Glutamatergic neuron (in vitro differentiated cells): ENCODE measurements at regions not wholly inside any gene's neighbourhood (a gene's known extent, or its start where the extent isn't known, plus 50 kb on each side); places are given as distances from the start of the nearest gene placed in this dataset.

Experiments
- DNase-seq: peaks from one replicate; pipeline ENCODE4 v3.0.0; 2022
- H3K27ac Mint-ChIP-seq: one replicate; pipeline ENCODE4 v1.8.0; 2020; ENCODE audit warnings: mild to moderate bottlenecking, mixed read lengths, inconsistent platforms; ENCODE audit not compliant: unreplicated experiment
- H3K27me3 Mint-ChIP-seq: one replicate; pipeline ENCODE4 v1.8.0; 2020; ENCODE audit warnings: mild to moderate bottlenecking, moderate library complexity, mixed read lengths, inconsistent platforms; ENCODE audit not compliant: unreplicated experiment
- H3K36me3 Mint-ChIP-seq: one replicate; pipeline ENCODE4 v1.8.0; 2020; ENCODE audit warnings: mild to moderate bottlenecking, mixed read lengths, inconsistent platforms; ENCODE audit not compliant: unreplicated experiment
- H3K4me1 Mint-ChIP-seq: one replicate; pipeline ENCODE4 v1.8.0; 2020; ENCODE audit warnings: mild to moderate bottlenecking, low read depth, mixed read lengths, inconsistent platforms; ENCODE audit not compliant: unreplicated experiment
- H3K4me3 Mint-ChIP-seq: one replicate; pipeline ENCODE4 v1.8.0; 2020; ENCODE audit warnings: mild to moderate bottlenecking, mixed read lengths, inconsistent platforms; ENCODE audit not compliant: unreplicated experiment
- H3K9me3 Mint-ChIP-seq: one replicate; pipeline ENCODE4 v1.8.0; 2020; ENCODE audit warnings: mild to moderate bottlenecking, moderate library complexity, mixed read lengths, inconsistent platforms; ENCODE audit not compliant: unreplicated experiment
- TF ChIP-seq, protein P1 (sequence below): fragments of 200-600 bp; sonication (generic); IDR thresholded peaks from one replicate; pipeline ENCODE4 v1.5.0; 2021; ENCODE audit not compliant: partially characterized antibody, unreplicated experiment

DNA sequence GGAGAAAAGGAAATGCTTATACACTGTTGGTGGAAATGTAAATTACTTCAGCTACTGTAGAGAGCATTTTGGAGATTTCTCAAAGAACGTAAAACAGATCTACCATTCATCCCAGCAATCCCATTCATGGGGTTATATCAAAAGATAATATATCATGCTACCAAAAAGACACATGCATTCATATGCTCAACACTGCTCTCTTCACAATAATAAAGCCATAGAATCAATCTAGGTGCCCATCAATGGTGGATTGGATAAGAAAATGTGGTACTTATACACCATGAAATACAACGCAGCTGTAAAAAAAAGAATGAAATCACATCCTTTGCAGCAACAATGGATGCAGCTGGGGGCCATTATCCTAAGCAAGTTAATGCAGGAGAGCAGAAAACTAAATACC, 1487.7 kb upstream of the SEL1L start:
- Mint-ChIP-seq H3K27ac (no peak overlapping the region), H3K4me1 (no peaks in the 10 kb centered on the region)

DNA sequence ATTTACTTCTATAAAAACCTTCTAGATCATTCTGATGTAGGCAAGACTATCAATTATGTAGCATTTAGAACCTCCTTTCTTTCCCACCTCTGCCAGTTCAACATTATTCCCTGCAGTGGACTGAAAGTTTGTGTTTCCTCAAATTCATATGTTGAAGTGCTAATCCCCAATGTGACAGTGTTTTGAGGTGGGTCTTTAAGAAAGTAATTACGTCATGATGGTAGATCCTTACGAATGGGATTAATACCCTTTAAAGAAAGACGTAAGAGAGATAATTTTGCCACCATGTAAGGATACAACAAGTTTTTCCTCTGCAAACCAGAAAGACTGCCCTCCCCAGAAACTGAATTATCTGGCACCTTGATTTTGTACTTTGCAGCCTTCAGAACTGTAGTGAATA, 1489.7 kb upstream of the SEL1L start:
- Mint-ChIP-seq H3K36me3 (no peaks in the 10 kb centered on the region), H3K27ac (no peak overlapping the region)
- TF ChIP-seq, protein P1, sequence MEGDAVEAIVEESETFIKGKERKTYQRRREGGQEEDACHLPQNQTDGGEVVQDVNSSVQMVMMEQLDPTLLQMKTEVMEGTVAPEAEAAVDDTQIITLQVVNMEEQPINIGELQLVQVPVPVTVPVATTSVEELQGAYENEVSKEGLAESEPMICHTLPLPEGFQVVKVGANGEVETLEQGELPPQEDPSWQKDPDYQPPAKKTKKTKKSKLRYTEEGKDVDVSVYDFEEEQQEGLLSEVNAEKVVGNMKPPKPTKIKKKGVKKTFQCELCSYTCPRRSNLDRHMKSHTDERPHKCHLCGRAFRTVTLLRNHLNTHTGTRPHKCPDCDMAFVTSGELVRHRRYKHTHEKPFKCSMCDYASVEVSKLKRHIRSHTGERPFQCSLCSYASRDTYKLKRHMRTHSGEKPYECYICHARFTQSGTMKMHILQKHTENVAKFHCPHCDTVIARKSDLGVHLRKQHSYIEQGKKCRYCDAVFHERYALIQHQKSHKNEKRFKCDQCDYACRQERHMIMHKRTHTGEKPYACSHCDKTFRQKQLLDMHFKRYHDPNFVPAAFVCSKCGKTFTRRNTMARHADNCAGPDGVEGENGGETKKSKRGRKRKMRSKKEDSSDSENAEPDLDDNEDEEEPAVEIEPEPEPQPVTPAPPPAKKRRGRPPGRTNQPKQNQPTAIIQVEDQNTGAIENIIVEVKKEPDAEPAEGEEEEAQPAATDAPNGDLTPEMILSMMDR: no peak

More for the DNA sequence above, 1487.7 kb upstream of the SEL1L start:
- no peak for DNase-seq
- Mint-ChIP-seq H3K4me3 (no peak overlapping the region), H3K36me3 (no peaks in the 10 kb centered on the region), H3K27me3 (no peaks in the 10 kb centered on the region), H3K9me3 (no peaks in the 10 kb centered on the region)
- TF ChIP-seq, protein P1: no peak

DNA sequence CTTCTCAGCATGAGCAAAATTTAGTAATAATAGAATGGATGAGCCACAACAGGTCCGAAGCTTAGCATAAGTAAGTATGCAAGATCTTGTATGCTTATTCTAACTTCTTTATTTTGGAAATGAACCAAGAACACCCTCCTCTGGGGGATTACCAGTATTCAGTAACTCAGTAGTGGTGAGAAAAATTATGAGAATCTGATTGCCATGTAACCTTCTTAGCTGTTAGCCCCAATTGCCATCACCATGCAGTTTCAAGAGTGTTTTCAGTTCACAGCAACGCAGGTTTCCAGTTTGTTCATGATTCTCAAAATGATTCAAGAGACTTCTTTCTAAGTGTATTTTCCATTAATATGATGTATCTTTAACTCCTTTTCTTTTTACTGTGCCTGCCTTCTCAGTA, 1507.6 kb upstream of the SEL1L start:
- TF ChIP-seq, protein P1: no peak
- no peaks in the 10 kb centered on the region for H3K4me1 Mint-ChIP-seq
- no peaks in the 10 kb centered on the region for H3K27me3 Mint-ChIP-seq
- no peak for DNase-seq
- no peaks in the 10 kb centered on the region for H3K9me3 Mint-ChIP-seq
- H3K4me3 Mint-ChIP-seq: no peak overlapping the region
- no peaks in the 10 kb centered on the region for H3K36me3 Mint-ChIP-seq
- no peak overlapping the region for H3K27ac Mint-ChIP-seq

More for the DNA sequence above, 1489.7 kb upstream of the SEL1L start:
- Mint-ChIP-seq H3K27me3 (no peaks in the 10 kb centered on the region), H3K4me1 (no peaks in the 10 kb centered on the region), H3K9me3 (no peaks in the 10 kb centered on the region), H3K4me3 (no peak overlapping the region)
- no peak for DNase-seq

DNA sequence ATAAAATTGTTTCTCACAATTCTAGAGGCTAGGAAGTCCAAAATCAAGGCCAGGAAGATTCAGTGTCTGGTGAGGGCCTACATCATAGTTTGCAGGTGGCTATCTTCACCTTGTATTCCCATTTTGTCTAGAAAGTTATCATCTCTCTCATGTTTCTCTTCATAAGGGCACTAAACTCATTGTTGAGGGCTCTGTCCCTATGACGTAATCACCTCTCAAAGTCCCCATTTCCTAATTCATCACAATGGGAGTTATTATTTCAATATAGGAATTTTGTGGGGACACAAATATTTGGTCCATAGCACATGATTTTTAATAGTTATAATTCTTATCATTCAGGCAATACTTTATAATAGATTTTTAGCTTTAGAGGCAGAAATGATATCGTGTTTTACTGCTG, 1509.2 kb upstream of the SEL1L start:
- no peak overlapping the region for H3K27ac Mint-ChIP-seq
- TF ChIP-seq, protein P1: no peak
- H3K9me3 Mint-ChIP-seq: no peaks in the 10 kb centered on the region
- no peak overlapping the region for H3K4me3 Mint-ChIP-seq
- H3K36me3 Mint-ChIP-seq: no peaks in the 10 kb centered on the region
- peaks cover 2% of the 10 kb centered on the region for H3K4me1 Mint-ChIP-seq
- no peaks in the 10 kb centered on the region for H3K27me3 Mint-ChIP-seq
- no peak for DNase-seq

DNA sequence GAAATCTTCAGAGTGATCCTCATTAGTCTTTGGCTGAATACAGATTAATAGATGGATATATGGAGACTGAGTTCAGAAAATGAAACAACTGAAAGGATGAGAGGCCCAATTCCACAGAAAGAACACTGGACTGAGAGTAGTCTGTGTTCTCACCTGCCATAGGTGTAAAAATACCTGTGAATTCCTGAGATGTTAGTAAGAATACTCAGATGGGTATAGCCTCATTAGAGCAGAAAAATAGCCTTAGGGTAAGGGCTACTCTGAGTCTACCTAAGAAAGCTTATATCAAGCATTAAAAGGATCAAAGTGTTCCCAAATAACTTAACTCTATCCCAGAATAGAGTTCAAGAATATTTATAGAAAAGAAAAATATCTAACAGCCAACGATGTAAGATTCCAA, 1510.3 kb upstream of the SEL1L start:
- no peaks in the 10 kb centered on the region for H3K36me3 Mint-ChIP-seq
- no peak overlapping the region for H3K27ac Mint-ChIP-seq
- TF ChIP-seq, protein P1: no peak
- H3K4me3 Mint-ChIP-seq: no peak overlapping the region
- DNase-seq: no peak
- H3K4me1 Mint-ChIP-seq: peaks cover 2% of the 10 kb centered on the region
- no peaks in the 10 kb centered on the region for H3K9me3 Mint-ChIP-seq
- H3K27me3 Mint-ChIP-seq: no peaks in the 10 kb centered on the region
